K562 (cell line): ENCODE measurements at regions not wholly inside any gene's neighbourhood (a gene's known extent, or its start where the extent isn't known, plus 50 kb on each side); places are given as distances from the start of the nearest gene placed in this dataset.

Experiments
- CBX5 ChIP-seq: IDR thresholded peaks from 2 replicates; pipeline ENCODE4 v1.6.1; 2014; ENCODE audit warnings: low read depth, borderline replicate concordance
- DNMT1 ChIP-seq: fragments of 450-650 bp; IDR thresholded peaks from 2 replicates; pipeline ENCODE4 v1.6.1; 2016; ENCODE audit warnings: antibody characterized with exemption, mild to moderate bottlenecking
- EGR1 ChIP-seq: fragments of 450-650 bp; conservative IDR thresholded peaks from 2 replicates; pipeline ENCODE4 v1.6.1; 2017; ENCODE audit warnings: mild to moderate bottlenecking
- GTF2F1 ChIP-seq: IDR thresholded peaks from 2 replicates; pipeline ENCODE4 v1.6.1; 2011; ENCODE audit warnings: low read depth, low read length, improper control_type of control experiment
- HSF4 ChIP-seq: fragments of 250-450 bp; sonication (Bioruptor Pico); IDR thresholded peaks from 2 replicates; pipeline ENCODE4 v2.1.2; 2022; ENCODE audit warnings: mild to moderate bottlenecking, moderate library complexity, borderline replicate concordance
- IRF1 ChIP-seq: sonication (generic); formaldehyde crosslinking; IDR thresholded peaks from 2 replicates; pipeline ENCODE4 v1.8.0; 2022; ENCODE audit warnings: missing genetic modification reagents, mild to moderate bottlenecking, borderline replicate concordance
- LCOR ChIP-seq: sonication (generic); formaldehyde crosslinking; IDR thresholded peaks from 2 replicates; pipeline ENCODE4 v1.8.0; 2022; ENCODE audit warnings: mild to moderate bottlenecking, missing genetic modification reagents
- MAZ ChIP-seq, 2 experiments: fragments of 450-650 bp in 1 of 2; sonication (generic) in 1 of 2; formaldehyde crosslinking; IDR thresholded peaks in 1 of 2; conservative IDR thresholded peaks in 1 of 2; 2 replicates each; pipeline versions ENCODE4 v1.4.0 to v1.5.0; 2020; ENCODE audit warnings: mild to moderate bottlenecking in 1 of 2, missing genetic modification reagents in 1 of 2
- MCM5 ChIP-seq: fragments of 450-650 bp; IDR thresholded peaks from 2 replicates; pipeline ENCODE4 v1.6.1; 2016; ENCODE audit warnings: low read depth
- MECOM ChIP-seq: fragments of 250-450 bp; sonication (Bioruptor Pico); IDR thresholded peaks from 2 replicates; pipeline ENCODE4 v1.8.0; 2022; ENCODE audit warnings: inconsistent platforms
- MXI1 ChIP-seq: IDR thresholded peaks from 2 replicates; pipeline ENCODE4 v1.6.1; 2011; ENCODE audit warnings: low read depth, mild to moderate bottlenecking, improper control_type of control experiment, low read length
- NCOA1 ChIP-seq: fragments of 450-650 bp; IDR thresholded peaks from 2 replicates; pipeline ENCODE4 v1.6.1; 2016; ENCODE audit warnings: low read depth
- NFE2 ChIP-seq: IDR thresholded peaks from 2 replicates; pipeline ENCODE4 v1.6.1; 2014; ENCODE audit warnings: antibody characterized with exemption, low read depth
- PBX2 ChIP-seq, 2 experiments: IDR thresholded peaks in 1 of 2; conservative IDR thresholded peaks in 1 of 2; 2 replicates each; pipeline ENCODE4 v1.6.1; 2016; ENCODE audit warnings: low read depth in 2 of 2, mild to moderate bottlenecking in 1 of 2, missing compliant biosample characterization in 1 of 2, missing genetic modification characterization in 1 of 2, moderate library complexity in 1 of 2
- SNRNP70 ChIP-seq: fragments of 200-400 bp; formaldehyde crosslinking; optimal IDR thresholded peaks from 2 replicates; pipeline ENCODE3; 2017; ENCODE audit warnings: low read depth, low read length
- SOX6 ChIP-seq: fragments of 450-650 bp; IDR thresholded peaks from 2 replicates; pipeline ENCODE4 v1.6.1; 2014; ENCODE audit warnings: mild to moderate bottlenecking
- TFE3 ChIP-seq: fragments of 450-650 bp; formaldehyde crosslinking; IDR thresholded peaks from 2 replicates; pipeline ENCODE4 v1.4.0; 2020; ENCODE audit warnings: mild to moderate bottlenecking, mixed read lengths
- TRIM25 ChIP-seq: fragments of 450-650 bp; IDR thresholded peaks from 2 replicates; pipeline ENCODE4 v1.7.0; 2016; ENCODE audit warnings: borderline replicate concordance
- VEZF1 ChIP-seq: fragments of 200-800 bp; sonication (Bioruptor generic); IDR thresholded peaks from 2 replicates; pipeline ENCODE4 v1.6.1; 2017; ENCODE audit warnings: missing genetic modification characterization, missing compliant biosample characterization
- ZNF274 ChIP-seq: IDR thresholded peaks from 2 replicates; pipeline ENCODE4 v1.6.1; 2011; ENCODE audit warnings: low read depth, mild to moderate bottlenecking, low read length, moderate library complexity, borderline replicate concordance
- ZNF324 ChIP-seq: fragments of 250-450 bp; sonication (Bioruptor Pico); IDR thresholded peaks from 2 replicates; pipeline ENCODE4 v1.4.0; 2020; ENCODE audit warnings: mild to moderate bottlenecking

GRCh38 chr12:23423097-23423687 is 526.3 kb downstream of the SOX5 start (continued):
- TF ChIP-seq ZNF274 (no peak), VEZF1 (CRISPR knock-in tag) (peak; percentile 25; the same call in 1 of the 2 replicates), IRF1 (CRISPR knock-in tag) (no peak), NFE2 (peak; percentile 65), TFE3 (no peak), SOX6 (peak; percentile 92), MECOM (no peak), DNMT1 (no peak), GTF2F1 (no peak), MCM5 (no peak), ZNF324 (CRISPR knock-in tag) (no peak), TRIM25 (no peak), SNRNP70 (no peak), HSF4 (CRISPR knock-in tag) (no peak), MAZ (CRISPR knock-in tag; conservative IDR thresholded peaks at IDR 0.05 in 1 of 2, IDR thresholded peaks at IDR 0.05 in 1 of 2) (no peak), CBX5 (no peak), EGR1 (no peak), MXI1 (no peak), PBX2 (CRISPR knock-in tag; IDR thresholded peaks at IDR 0.05; ENCODE audit: low read depth) (no peak), PBX2 (tag; conservative IDR thresholded peaks at IDR 0.05; ENCODE audit: low read depth) (peak; percentile 27; the same call in 1 of the 2 replicates), LCOR (CRISPR knock-in tag) (no peak), NCOA1 (0 out of 2 replicates have a peak, but pooled peaks have one; percentile 16)
